NT2/D1 (cell line): ENCODE measurements at regions not wholly inside any gene's neighbourhood (a gene's known extent, or its start where the extent isn't known, plus 50 kb on each side); places are given as distances from the start of the nearest gene placed in this dataset.

Experiments
- YY1 ChIP-seq: IDR thresholded peaks from 2 replicates; pipeline ENCODE4 v1.6.1; 2011; ENCODE audit not compliant: insufficient read length, insufficient read depth
- ZNF274 ChIP-seq: IDR thresholded peaks from 2 replicates; pipeline ENCODE4 v1.6.1; 2011; ENCODE audit warnings: mild to moderate bottlenecking, low read depth, low read length

DNA sequence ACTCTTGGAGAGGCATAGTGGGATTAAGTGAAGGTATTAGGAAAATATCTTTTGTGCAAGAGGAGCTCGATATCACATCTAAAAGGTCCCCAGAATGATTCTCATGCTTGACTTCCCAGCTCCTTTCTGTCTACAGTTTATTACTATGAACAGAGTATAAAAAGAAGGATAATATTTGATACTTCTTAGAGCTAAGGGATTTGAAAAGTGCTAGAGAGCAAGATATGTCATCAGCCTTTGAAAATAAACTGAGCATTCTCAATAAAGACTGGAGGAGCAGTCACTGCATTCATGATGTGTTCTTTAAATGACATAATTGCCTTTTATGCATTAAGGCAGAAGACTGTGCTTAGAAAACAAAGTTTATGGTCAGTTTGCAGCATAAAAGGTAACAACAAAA is 543.2 kb upstream of the NRXN1 start:
- TF ChIP-seq ZNF274 (no peak), YY1 (no peak)
